NCI-H526 treated with DMSO at 0.1 percent for 48 hours (cell line): ENCODE measurements at regions not wholly inside any gene's neighbourhood (a gene's known extent, or its start where the extent isn't known, plus 50 kb on each side); places are given as distances from the start of the nearest gene placed in this dataset.

Experiments
- DNase-seq: peaks from one replicate; lab custom pipeline; 2025; lab: John Stamatoyannopoulos, UW

GRCh38 chrX:45773572-45773971, 572.9 kb upstream of the DIPK2B start:
- DNase-seq = no peak

- no peak for DNase-seq
These were observed 571.1 kb upstream of the DIPK2B start for GRCh38 chrX:45771560-45772340.

GRCh38 chrX:45771114-45771513, 570.4 kb upstream of the DIPK2B start:
- no peak for DNase-seq

- DNase-seq = no peak
These were observed 569.3 kb upstream of the DIPK2B start for GRCh38 chrX:45769761-45770582.

- DNase-seq = no peak
These were observed 568.1 kb upstream of the DIPK2B start for GRCh38 chrX:45768666-45769236.

GRCh38 chrX:45766981-45767501, 566.4 kb upstream of the DIPK2B start:
- no peak for DNase-seq

- DNase-seq = no peak
These were observed 565.1 kb upstream of the DIPK2B start for GRCh38 chrX:45765767-45766166.

GRCh38 chrX:45765281-45765680, 564.6 kb upstream of the DIPK2B start:
- no peak for DNase-seq

- no peak for DNase-seq
These were observed 562.3 kb upstream of the DIPK2B start for GRCh38 chrX:45762699-45763647.

- DNase-seq = no peak
These were observed 561.2 kb upstream of the DIPK2B start for GRCh38 chrX:45761920-45762319.

GRCh38 chrX:45760187-45760742, 559.6 kb upstream of the DIPK2B start:
- no peak for DNase-seq

GRCh38 chrX:45758738-45759397, 558.2 kb upstream of the DIPK2B start:
- no peak for DNase-seq

GRCh38 chrX:45758319-45758718, 557.6 kb upstream of the DIPK2B start:
- no peak for DNase-seq

- DNase-seq = no peak
These were observed 556.6 kb upstream of the DIPK2B start for GRCh38 chrX:45757272-45757671.

- DNase-seq = no peak
These were observed 555.9 kb upstream of the DIPK2B start for GRCh38 chrX:45756557-45756956.

- no peak for DNase-seq
These were observed 555.0 kb upstream of the DIPK2B start for GRCh38 chrX:45755703-45756102.

GRCh38 chrX:45751156-45751555, 550.5 kb upstream of the DIPK2B start:
- DNase-seq = no peak

- DNase-seq = no peak
These were observed 550.0 kb upstream of the DIPK2B start for GRCh38 chrX:45750639-45751038.

GRCh38 chrX:45749375-45749774, 548.7 kb upstream of the DIPK2B start:
- no peak for DNase-seq

- DNase-seq = no peak
These were observed 547.7 kb upstream of the DIPK2B start for GRCh38 chrX:45748369-45748774.

- DNase-seq = no peak
These were observed 547.2 kb upstream of the DIPK2B start for GRCh38 chrX:45747905-45748304.
